ENCODE measurements at regions not wholly inside any gene's neighbourhood (a gene's known extent, or its start where the extent isn't known, plus 50 kb on each side); places are given as distances from the start of the nearest gene placed in this dataset.

GRCh38 chr2:17086990-17087389 lies 421.4 kb upstream of the CYRIA start:
- Histone ChIP-seq H3K9ac (ENCODE audit: low read length) (no peak overlapping the region), H3K79me1 (ENCODE audit: low read length) (no peaks in the 10 kb centered on the region), H2BK15ac (replicated peaks; ENCODE audit: low read depth) (peak overlapping the region; percentile 74), H2AK5ac (ENCODE audit: low read length) (no peak overlapping the region), H4K5ac (ENCODE audit: low read length) (no peak overlapping the region), H3K18ac (ENCODE audit: low read length) (no peak overlapping the region), H3K27me3 (ENCODE audit: insufficient read depth, low read length, poor library complexity) (no peaks in the 10 kb centered on the region), H2BK5ac (ENCODE audit: low read length) (no peak overlapping the region), H2BK120ac (ENCODE audit: low read depth, low read length) (no peak overlapping the region), H3K4ac (ENCODE audit: low read depth, low read length) (no peak overlapping the region), H4K8ac (ENCODE audit: low read depth, low read length) (no peak overlapping the region), H3K36me3 (ENCODE audit: control insufficient read depth, insufficient read depth, low read length) (no peaks in the 10 kb centered on the region), H3K56ac (ENCODE audit: low read length) (no peak overlapping the region), H3K79me2 (ENCODE audit: control insufficient read depth, insufficient read depth, low read length) (no peaks in the 10 kb centered on the region), H3K4me2 (ENCODE audit: low read length) (no peak overlapping the region), H3K23ac (ENCODE audit: low read length) (no peak overlapping the region), H3K4me1 (ENCODE audit: control insufficient read depth, low read depth, low read length) (no peaks in the 10 kb centered on the region), H3K27ac (ENCODE audit: low read depth, low read length) (no peak overlapping the region), H3K4me3 (ENCODE audit: low read length) (no peak overlapping the region)
- no peak for DNase-seq
- no CpG with 5 or more reads among the region's 1 CpG for WGBS (ENCODE audit: extremely low coverage, insufficient coverage, low lambda C conversion rate)

- Histone ChIP-seq H2AK5ac (ENCODE audit: low read length) (no peak overlapping the region), H3K79me1 (ENCODE audit: low read length) (no peaks in the 10 kb centered on the region), H3K18ac (ENCODE audit: low read length) (no peak overlapping the region), H3K23ac (ENCODE audit: low read length) (no peak overlapping the region), H3K4me1 (ENCODE audit: control insufficient read depth, low read depth, low read length) (no peaks in the 10 kb centered on the region), H2BK120ac (ENCODE audit: low read depth, low read length) (no peak overlapping the region), H3K36me3 (ENCODE audit: control insufficient read depth, insufficient read depth, low read length) (no peaks in the 10 kb centered on the region), H3K79me2 (ENCODE audit: control insufficient read depth, insufficient read depth, low read length) (no peaks in the 10 kb centered on the region), H2BK15ac (replicated peaks; ENCODE audit: low read depth) (no peak overlapping the region), H3K4me3 (ENCODE audit: low read length) (no peak overlapping the region), H3K4me2 (ENCODE audit: low read length) (no peak overlapping the region), H3K27me3 (ENCODE audit: insufficient read depth, low read length, poor library complexity) (no peaks in the 10 kb centered on the region), H3K27ac (ENCODE audit: low read depth, low read length) (no peak overlapping the region), H4K5ac (ENCODE audit: low read length) (no peak overlapping the region), H3K4ac (ENCODE audit: low read depth, low read length) (no peak overlapping the region), H3K9ac (ENCODE audit: low read length) (no peak overlapping the region), H2BK5ac (ENCODE audit: low read length) (no peak overlapping the region), H3K56ac (ENCODE audit: low read length) (no peak overlapping the region), H4K8ac (ENCODE audit: low read depth, low read length) (no peak overlapping the region)
- DNase-seq = no peak
- no CpG with 5 or more reads among the region's 2 CpGs for WGBS (ENCODE audit: extremely low coverage, insufficient coverage, low lambda C conversion rate)
Observed at GRCh38 chr2:17085546-17086202, 420.0 kb upstream of the CYRIA start.

DNA sequence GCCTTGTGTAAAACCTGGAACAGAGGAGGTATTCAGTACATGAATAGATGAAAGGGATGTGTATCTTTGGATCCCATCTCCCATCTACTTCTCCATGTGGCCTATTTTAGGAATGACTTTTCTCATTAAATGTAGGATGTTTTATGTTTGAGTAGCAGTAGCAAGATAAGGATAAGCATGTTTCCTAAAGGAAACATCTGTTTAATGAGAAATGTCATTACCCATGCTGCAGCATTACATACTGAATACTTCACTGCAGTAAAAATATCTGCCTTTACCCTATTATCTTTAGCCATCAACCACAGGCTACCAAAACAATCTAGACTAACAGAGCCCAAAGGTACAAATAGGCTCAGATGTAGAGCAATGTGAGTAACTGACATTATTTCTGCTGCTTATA lies 419.2 kb upstream of the CYRIA start:
- no peak overlapping the region for H2AK5ac ChIP-seq (ENCODE audit: low read length)
- no peak overlapping the region for H3K23ac ChIP-seq (ENCODE audit: low read length)
- no peaks in the 10 kb centered on the region for H3K4me1 ChIP-seq (ENCODE audit: control insufficient read depth, low read depth, low read length)
- no peak overlapping the region for H3K4ac ChIP-seq (ENCODE audit: low read depth, low read length)
- no peak for DNase-seq
- H4K8ac ChIP-seq (ENCODE audit: low read depth, low read length) = no peak overlapping the region
- no peaks in the 10 kb centered on the region for H3K79me2 ChIP-seq (ENCODE audit: control insufficient read depth, insufficient read depth, low read length)
- H2BK120ac ChIP-seq (ENCODE audit: low read depth, low read length) = no peak overlapping the region
- H2BK5ac ChIP-seq (ENCODE audit: low read length) = no peak overlapping the region
- no peaks in the 10 kb centered on the region for H3K27me3 ChIP-seq (ENCODE audit: insufficient read depth, low read length, poor library complexity)
- no peak overlapping the region for H3K27ac ChIP-seq (ENCODE audit: low read depth, low read length)
- H3K79me1 ChIP-seq (ENCODE audit: low read length) = no peaks in the 10 kb centered on the region
- H4K5ac ChIP-seq (ENCODE audit: low read length) = no peak overlapping the region
- no peak overlapping the region for H3K4me3 ChIP-seq (ENCODE audit: low read length)
- H3K4me2 ChIP-seq (ENCODE audit: low read length) = no peak overlapping the region
- no peak overlapping the region for H3K56ac ChIP-seq (ENCODE audit: low read length)
- no peak overlapping the region for H3K18ac ChIP-seq (ENCODE audit: low read length)
- H3K36me3 ChIP-seq (ENCODE audit: control insufficient read depth, insufficient read depth, low read length) = no peaks in the 10 kb centered on the region
- H3K9ac ChIP-seq (ENCODE audit: low read length) = no peak overlapping the region
- H2BK15ac ChIP-seq (replicated peaks; ENCODE audit: low read depth) = no peak overlapping the region

DNA sequence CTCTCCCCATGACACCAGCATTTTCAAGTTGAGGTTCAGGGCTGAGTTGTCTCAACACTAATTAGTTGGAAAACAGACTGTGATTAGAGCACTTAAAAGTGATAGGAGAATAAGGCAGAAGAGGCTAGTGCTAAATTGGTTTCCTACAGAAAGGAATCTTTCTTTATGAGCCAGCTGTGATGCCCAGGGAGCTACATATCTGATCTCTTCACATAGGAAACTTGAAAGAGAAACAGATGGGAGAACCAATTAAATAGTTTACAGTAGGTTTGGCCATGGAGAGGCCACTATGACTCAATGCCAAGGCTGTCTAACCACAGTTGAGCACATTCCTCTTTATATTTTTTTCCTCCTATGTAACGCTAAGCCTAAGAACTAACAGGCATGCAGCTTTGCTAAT lies 418.3 kb upstream of the CYRIA start:
- Histone ChIP-seq H2BK120ac (ENCODE audit: low read depth, low read length) (no peak overlapping the region), H3K4me1 (ENCODE audit: control insufficient read depth, low read depth, low read length) (no peaks in the 10 kb centered on the region), H2BK5ac (ENCODE audit: low read length) (no peak overlapping the region), H3K27me3 (ENCODE audit: insufficient read depth, low read length, poor library complexity) (no peaks in the 10 kb centered on the region), H3K27ac (ENCODE audit: low read depth, low read length) (no peak overlapping the region), H3K4me2 (ENCODE audit: low read length) (no peak overlapping the region), H3K79me1 (ENCODE audit: low read length) (no peaks in the 10 kb centered on the region), H3K4me3 (ENCODE audit: low read length) (no peak overlapping the region), H4K5ac (ENCODE audit: low read length) (no peak overlapping the region), H3K4ac (ENCODE audit: low read depth, low read length) (no peak overlapping the region), H4K8ac (ENCODE audit: low read depth, low read length) (no peak overlapping the region), H2AK5ac (ENCODE audit: low read length) (no peak overlapping the region), H3K9ac (ENCODE audit: low read length) (no peak overlapping the region), H3K36me3 (ENCODE audit: control insufficient read depth, insufficient read depth, low read length) (no peaks in the 10 kb centered on the region), H2BK15ac (replicated peaks; ENCODE audit: low read depth) (no peak overlapping the region), H3K56ac (ENCODE audit: low read length) (no peak overlapping the region), H3K79me2 (ENCODE audit: control insufficient read depth, insufficient read depth, low read length) (no peaks in the 10 kb centered on the region), H3K18ac (ENCODE audit: low read length) (no peak overlapping the region), H3K23ac (ENCODE audit: low read length) (no peak overlapping the region)
- WGBS (ENCODE audit: extremely low coverage, insufficient coverage, low lambda C conversion rate) = no CpG with 5 or more reads among the region's 1 CpG
- DNase-seq = peak; percentile 88

DNA sequence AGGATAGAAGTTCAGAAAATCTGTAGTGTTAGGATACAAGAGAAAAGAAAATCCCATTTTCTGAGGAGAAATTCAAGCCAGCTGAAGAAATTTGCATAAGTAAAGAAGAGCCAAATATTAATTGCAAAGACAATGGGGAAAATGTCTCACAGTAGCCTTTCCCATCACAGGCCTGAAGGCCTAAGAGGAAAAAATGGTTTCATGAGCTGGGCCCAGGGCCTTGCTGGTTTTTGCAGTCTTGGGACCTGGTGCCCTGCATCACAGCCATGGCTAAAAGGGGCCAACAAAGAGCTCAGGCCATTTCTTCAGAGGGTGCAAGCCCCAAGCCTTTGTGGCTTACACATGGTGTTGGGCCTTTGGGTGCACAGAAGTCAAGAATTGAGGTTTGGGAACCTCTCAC lies 413.6 kb upstream of the CYRIA start:
- Histone ChIP-seq H3K79me2 (ENCODE audit: control insufficient read depth, insufficient read depth, low read length) (no peaks in the 10 kb centered on the region), H3K27ac (ENCODE audit: low read depth, low read length) (no peak overlapping the region), H3K56ac (ENCODE audit: low read length) (no peak overlapping the region), H3K36me3 (ENCODE audit: control insufficient read depth, insufficient read depth, low read length) (no peaks in the 10 kb centered on the region), H3K4me2 (ENCODE audit: low read length) (no peak overlapping the region), H2BK120ac (ENCODE audit: low read depth, low read length) (no peak overlapping the region), H3K27me3 (ENCODE audit: insufficient read depth, low read length, poor library complexity) (no peaks in the 10 kb centered on the region), H3K79me1 (ENCODE audit: low read length) (no peaks in the 10 kb centered on the region), H4K8ac (ENCODE audit: low read depth, low read length) (no peak overlapping the region), H2BK5ac (ENCODE audit: low read length) (no peak overlapping the region), H3K23ac (ENCODE audit: low read length) (no peak overlapping the region), H3K18ac (ENCODE audit: low read length) (no peak overlapping the region), H3K4me3 (ENCODE audit: low read length) (no peak overlapping the region), H2AK5ac (ENCODE audit: low read length) (no peak overlapping the region), H3K4me1 (ENCODE audit: control insufficient read depth, low read depth, low read length) (no peaks in the 10 kb centered on the region), H4K5ac (ENCODE audit: low read length) (no peak overlapping the region), H3K9ac (ENCODE audit: low read length) (no peak overlapping the region), H2BK15ac (replicated peaks; ENCODE audit: low read depth) (no peak overlapping the region), H3K4ac (ENCODE audit: low read depth, low read length) (no peak overlapping the region)
- DNase-seq = no peak

DNA sequence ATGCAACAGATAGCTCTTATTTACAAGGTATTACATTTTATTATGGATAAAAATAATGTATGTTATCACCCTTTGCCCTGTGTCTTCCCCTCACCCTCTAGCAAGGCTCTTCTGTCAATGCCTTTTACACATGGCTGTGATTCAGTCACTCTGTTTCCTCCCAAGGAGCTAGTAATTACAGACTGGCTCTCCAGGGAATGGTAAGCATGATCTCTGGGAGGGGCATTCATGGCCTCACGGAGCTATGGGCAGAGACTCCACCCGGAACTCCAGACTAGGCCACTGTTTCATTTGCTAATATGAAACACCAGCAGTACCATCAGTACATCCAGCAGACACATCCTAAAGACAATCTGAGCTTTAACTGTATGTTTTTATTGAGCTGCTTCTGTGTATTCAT lies 410.9 kb upstream of the CYRIA start:
- Histone ChIP-seq H3K56ac (ENCODE audit: low read length) (no peak overlapping the region), H2BK5ac (ENCODE audit: low read length) (no peak overlapping the region), H3K23ac (ENCODE audit: low read length) (no peak overlapping the region), H3K4me2 (ENCODE audit: low read length) (no peak overlapping the region), H2BK120ac (ENCODE audit: low read depth, low read length) (no peak overlapping the region), H3K4ac (ENCODE audit: low read depth, low read length) (no peak overlapping the region), H2AK5ac (ENCODE audit: low read length) (no peak overlapping the region), H3K27ac (ENCODE audit: low read depth, low read length) (no peak overlapping the region), H2BK15ac (replicated peaks; ENCODE audit: low read depth) (no peak overlapping the region), H3K18ac (ENCODE audit: low read length) (no peak overlapping the region), H4K8ac (ENCODE audit: low read depth, low read length) (no peak overlapping the region), H3K79me1 (ENCODE audit: low read length) (no peaks in the 10 kb centered on the region), H3K9ac (ENCODE audit: low read length) (no peak overlapping the region), H3K79me2 (ENCODE audit: control insufficient read depth, insufficient read depth, low read length) (no peaks in the 10 kb centered on the region), H3K4me3 (ENCODE audit: low read length) (no peak overlapping the region), H4K5ac (ENCODE audit: low read length) (no peak overlapping the region), H3K27me3 (ENCODE audit: insufficient read depth, low read length, poor library complexity) (no peaks in the 10 kb centered on the region), H3K4me1 (ENCODE audit: control insufficient read depth, low read depth, low read length) (no peaks in the 10 kb centered on the region), H3K36me3 (ENCODE audit: control insufficient read depth, insufficient read depth, low read length) (no peaks in the 10 kb centered on the region)
- DNase-seq = no peak
- no CpG with 5 or more reads among the region's 2 CpGs for WGBS (ENCODE audit: extremely low coverage, insufficient coverage, low lambda C conversion rate)

All from mesendoderm (in vitro differentiated cells).